ENCODE measurements at regions not wholly inside any gene's neighbourhood (a gene's known extent, or its start where the extent isn't known, plus 50 kb on each side); places are given as distances from the start of the nearest gene placed in this dataset.

DNA sequence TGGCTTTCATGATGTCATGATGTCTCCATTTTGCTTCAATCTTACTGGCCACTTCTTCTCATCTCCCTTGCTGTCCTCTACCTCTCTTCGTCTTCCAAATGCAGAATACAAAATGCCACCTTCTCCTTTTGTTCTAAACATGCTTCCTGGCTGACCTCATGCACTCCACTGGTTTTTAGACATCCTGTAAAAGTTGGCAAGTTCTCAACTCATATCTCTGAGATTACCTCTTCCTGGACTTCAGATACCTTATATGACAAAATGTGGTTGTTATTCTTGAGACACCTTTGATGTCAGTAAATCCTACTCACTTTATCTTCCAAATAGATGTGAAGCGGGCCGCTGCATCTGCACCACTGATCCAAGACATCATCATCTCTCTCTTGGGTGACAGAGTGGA is 212.7 kb upstream of the FOXA2 start:
- ChIA-PET RAD21 (ENCODE audit: unreplicated experiment) (no interaction called here), SMC1A (ENCODE audit: uncharacterized antibody, unreplicated experiment) (no interaction called here), POLR2A (no interaction called here), CTCF (no interaction called here)
- Histone ChIP-seq H3K4me1 (ENCODE audit: control insufficient read depth, insufficient read depth, low read length) (no peaks in the 10 kb centered on the region), H3K9me3 (replicated peaks; ENCODE audit: control insufficient read depth, insufficient read depth, low read length) (no peaks in the 10 kb centered on the region), H3K79me2 (ENCODE audit: control insufficient read depth, insufficient read depth, low read length) (no peaks in the 10 kb centered on the region), H4K20me1 (ENCODE audit: control insufficient read depth, insufficient read depth) (no peaks in the 10 kb centered on the region), H3K9ac (ENCODE audit: control insufficient read depth, insufficient read depth, low read length) (no peak overlapping the region), H3K27ac (ENCODE audit: control insufficient read depth, insufficient read depth) (no peak overlapping the region), H3K4me3 (no peak overlapping the region), H3K27me3 (replicated peaks in 1 of 2; ENCODE audit: control insufficient read depth in 2 of 2, insufficient read depth in 2 of 2, low read length in 1 of 2) (no peaks in the 10 kb centered on the region), H3K4me2 (ENCODE audit: control insufficient read depth, insufficient read depth) (no peak overlapping the region), H2AFZ (ENCODE audit: control insufficient read depth, low read depth, low read length) (no peak overlapping the region), H3K36me3 (ENCODE audit: control insufficient read depth in 2 of 2, insufficient read depth in 2 of 2, low read length in 1 of 2) (no peaks in the 10 kb centered on the region)
- ATAC-seq (no peak), DNase-seq (ENCODE audit: low read depth, low spot score) (no peak), FAIRE-seq (no peak)
- 4% methylated on average over 3 of the region's 3 CpGs for WGBS (ENCODE audit: insufficient coverage, insufficient replicate concordance, low lambda C conversion rate, missing lambda C conversion rate)
- no TSS peak for BruUV-seq (replicated peaks)
- intact Hi-C loops (cut with micrococcal nuclease; ENCODE audit: unreplicated experiment) (no loop called here), in situ Hi-C loops (cut with MboI) (no loop called here)
- TF ChIP-seq EZH2 (IDR thresholded peaks at IDR 0.05; ENCODE audit: borderline replicate concordance, control insufficient read depth, low read depth, low read length) (no peak), TARDBP (IDR thresholded peaks at IDR 0.05; ENCODE audit: borderline replicate concordance) (no peak), BCL11A (IDR thresholded peaks at IDR 0.05; ENCODE audit: low read depth, low read length) (no peak), ZBTB33 (IDR thresholded peaks at IDR 0.05) (no peak), RUNX3 (IDR thresholded peaks at IDR 0.05; ENCODE audit: low read length) (no peak)

- Histone ChIP-seq H4K20me1 (ENCODE audit: control insufficient read depth, insufficient read depth) (no peaks in the 10 kb centered on the region), H3K4me1 (ENCODE audit: control insufficient read depth, insufficient read depth, low read length) (no peaks in the 10 kb centered on the region), H3K36me3 (ENCODE audit: control insufficient read depth in 2 of 2, insufficient read depth in 2 of 2, low read length in 1 of 2) (no peaks in the 10 kb centered on the region), H3K9ac (ENCODE audit: control insufficient read depth, insufficient read depth, low read length) (no peak overlapping the region), H3K27ac (ENCODE audit: control insufficient read depth, insufficient read depth) (no peak overlapping the region), H2AFZ (ENCODE audit: control insufficient read depth, low read depth, low read length) (no peak overlapping the region), H3K9me3 (replicated peaks; ENCODE audit: control insufficient read depth, insufficient read depth, low read length) (no peaks in the 10 kb centered on the region), H3K4me2 (ENCODE audit: control insufficient read depth, insufficient read depth) (no peak overlapping the region), H3K4me3 (no peak overlapping the region), H3K79me2 (ENCODE audit: control insufficient read depth, insufficient read depth, low read length) (no peaks in the 10 kb centered on the region), H3K27me3 (replicated peaks in 1 of 2; ENCODE audit: control insufficient read depth in 2 of 2, insufficient read depth in 2 of 2, low read length in 1 of 2) (no peaks in the 10 kb centered on the region)
- in situ Hi-C loops (cut with MboI) (no loop called here), intact Hi-C loops (cut with micrococcal nuclease; ENCODE audit: unreplicated experiment) (no loop called here)
- no peak for ATAC-seq
- ChIA-PET SMC1A (ENCODE audit: uncharacterized antibody, unreplicated experiment) (no interaction called here), CTCF (no interaction called here), RAD21 (ENCODE audit: unreplicated experiment) (no interaction called here), POLR2A (no interaction called here)
- FAIRE-seq: no peak
- DNase-seq (ENCODE audit: low read depth, low spot score): no peak
- BruUV-seq (replicated peaks): no TSS peak
- 23% methylated on average over 3 of the region's 3 CpGs for WGBS (ENCODE audit: insufficient coverage, insufficient replicate concordance, low lambda C conversion rate, missing lambda C conversion rate)
- TF ChIP-seq ZNF207 (IDR thresholded peaks at IDR 0.05; ENCODE audit: borderline replicate concordance) (no peak), PAX5 (IDR thresholded peaks at IDR 0.05; ENCODE audit: borderline replicate concordance, low read depth, low read length) (no peak), ETV6 (conservative IDR thresholded peaks at IDR 0.05 in 1 of 2, IDR thresholded peaks at IDR 0.05 in 1 of 2; ENCODE audit: borderline replicate concordance in 1 of 2, low read depth in 1 of 2) (no peak), ZNF217 (IDR thresholded peaks at IDR 0.05) (no peak), YBX1 (IDR thresholded peaks at IDR 0.05) (no peak), NRF1 (conservative IDR thresholded peaks at IDR 0.05; ENCODE audit: low read depth, low read length) (no peak), IKZF1 (conservative IDR thresholded peaks at IDR 0.05) (no peak), POLR2A (IDR thresholded peaks at IDR 0.05; ENCODE audit: low read depth, low read length) (no peak), EZH2 (IDR thresholded peaks at IDR 0.05; ENCODE audit: borderline replicate concordance, control insufficient read depth, low read depth, low read length) (no peak), USF2 (IDR thresholded peaks at IDR 0.05; ENCODE audit: borderline replicate concordance, low read depth, low read length) (no peak)
- TF ChIP-seq, protein P1, sequence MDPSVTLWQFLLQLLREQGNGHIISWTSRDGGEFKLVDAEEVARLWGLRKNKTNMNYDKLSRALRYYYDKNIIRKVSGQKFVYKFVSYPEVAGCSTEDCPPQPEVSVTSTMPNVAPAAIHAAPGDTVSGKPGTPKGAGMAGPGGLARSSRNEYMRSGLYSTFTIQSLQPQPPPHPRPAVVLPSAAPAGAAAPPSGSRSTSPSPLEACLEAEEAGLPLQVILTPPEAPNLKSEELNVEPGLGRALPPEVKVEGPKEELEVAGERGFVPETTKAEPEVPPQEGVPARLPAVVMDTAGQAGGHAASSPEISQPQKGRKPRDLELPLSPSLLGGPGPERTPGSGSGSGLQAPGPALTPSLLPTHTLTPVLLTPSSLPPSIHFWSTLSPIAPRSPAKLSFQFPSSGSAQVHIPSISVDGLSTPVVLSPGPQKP (IDR thresholded peaks at IDR 0.05; ENCODE audit: low read depth, low read length): no peak
These were observed 215.3 kb upstream of the FOXA2 start for GRCh38 chr20:22799687-22800086.

All from GM12878 (cell line).